HCT116 (cell line): ENCODE measurements at regions not wholly inside any gene's neighbourhood (a gene's known extent, or its start where the extent isn't known, plus 50 kb on each side); places are given as distances from the start of the nearest gene placed in this dataset.

Source experiments
- ATAC-seq: fragments of 200-7000 bp; cut with Tn5 transposase; 2 replicates; pipeline ENCODE4 v1.9.1; 2020; ENCODE audit warnings: mild to moderate bottlenecking, moderate library complexity
- BruUV-seq: library from RNA; stranded (reverse); fragments of 400-500 nt; replicated peaks from 2 replicates; lab custom pipeline; 2021; lab: Mats Ljungman, UMichigan
- CTCF ChIA-PET: fragments of 300-600 bp; sonication (Branson Sonifier 250); formaldehyde crosslinking; loops from one replicate; lab custom pipeline; 2021; ENCODE audit warnings: antibody characterized with exemption; lab: Charles Lee
- POLR2A ChIA-PET: fragments of 300-600, 350-600 bp; sonication (Branson Sonifier 250); formaldehyde crosslinking; loops from one replicate; lab custom pipeline; 2021; ENCODE audit warnings: antibody characterized with exemption; lab: Charles Lee
- RAD21 ChIA-PET, 2 experiments: fragments of 300-600 bp; sonication (Branson Sonifier 250); formaldehyde crosslinking; loops; one replicate each; lab custom pipeline; 2023; ENCODE audit warnings: low total read pairs in 2 of 2; ENCODE audit not compliant: uncharacterized antibody in 2 of 2, unreplicated experiment in 2 of 2, low non-redundant PET in 1 of 2; lab: Charles Lee
- DNase-seq: peaks from one replicate; pipeline ENCODE4 v3.0.0-alpha.2; 2010; ENCODE audit warnings: low read depth, low spot score
- H2AFZ ChIP-seq: fragments of 200-600 bp; shearing (Covaris generic), sonication (generic); 2 replicates; pipeline ENCODE4 v1.6.1; 2017; ENCODE audit warnings: low read depth, mixed run types, mixed read lengths, antibody characterized with exemption, low read length; ENCODE audit not compliant: poor library complexity, severe bottlenecking
- H3K27ac ChIP-seq: 2 replicates; pipeline ENCODE4 v1.5.1; 2012; ENCODE audit warnings: low read depth, low read length
- H3K27me3 ChIP-seq: fragments of 200-600 bp; sonication (generic); 2 replicates; pipeline ENCODE4 v1.6.1; 2016; ENCODE audit warnings: mixed run types, low read length, mixed read lengths; ENCODE audit not compliant: insufficient read depth
- H3K36me3 ChIP-seq, 2 experiments: fragments of 200-500 bp in 1 of 2; fragments of 200-600 bp in 1 of 2; sonication (Bioruptor generic) in 1 of 2; sonication (generic) in 1 of 2; 2 replicates each; pipeline versions ENCODE4 v1.5.1 to v1.6.1; 2014 to 2016; ENCODE audit warnings: low read length in 2 of 2, inconsistent platforms in 1 of 2, mixed read lengths in 1 of 2, mixed run types in 1 of 2; ENCODE audit not compliant: insufficient read depth in 2 of 2, control insufficient read depth in 1 of 2
- H3K4me1 ChIP-seq, 2 experiments: fragments of 200-600 bp in 1 of 2; sonication (generic) in 1 of 2; 2 replicates each; pipeline versions ENCODE4 v1.5.1 to v1.6.1; 2012 to 2017; ENCODE audit warnings: low read length in 2 of 2, inconsistent platforms in 1 of 2, mild to moderate bottlenecking in 1 of 2, mixed read lengths in 1 of 2, mixed run types in 1 of 2, moderate library complexity in 1 of 2; ENCODE audit not compliant: insufficient read depth in 2 of 2, control insufficient read depth in 1 of 2
- H3K4me2 ChIP-seq: fragments of 200-600 bp; sonication (generic); 2 replicates; pipeline ENCODE4 v1.6.1; 2017; ENCODE audit warnings: mixed run types, low read length, mixed read lengths
- H3K4me3 ChIP-seq, 2 experiments: fragments of 200-600 bp in 1 of 2; sonication (generic) in 1 of 2; replicated peaks in 1 of 2; 2 replicates each; pipeline ENCODE4 v1.5.1; 2011 to 2016; ENCODE audit warnings: low read length in 2 of 2, control low read depth in 1 of 2, low read depth in 1 of 2, mild to moderate bottlenecking in 1 of 2, mixed read lengths in 1 of 2, mixed run types in 1 of 2
- H3K79me2 ChIP-seq: fragments of 200-600 bp; sonication (generic); 2 replicates; pipeline ENCODE4 v1.6.1; 2017; ENCODE audit warnings: mild to moderate bottlenecking, mixed run types, low read length, moderate library complexity, mixed read lengths; ENCODE audit not compliant: insufficient read depth
- H3K9ac ChIP-seq: fragments of 200-600 bp; sonication (generic); 2 replicates; pipeline ENCODE4 v1.6.1; 2016; ENCODE audit warnings: low read length, mixed read lengths
- H3K9me2 ChIP-seq: fragments of 200-600 bp; sonication (generic), shearing (Covaris generic); 2 replicates; pipeline ENCODE4 v1.6.1; 2017; ENCODE audit warnings: mixed run types, mild to moderate bottlenecking, moderate library complexity; ENCODE audit not compliant: insufficient read depth
- H3K9me3 ChIP-seq, 2 experiments: fragments of 200-500 bp in 1 of 2; fragments of 200-600 bp in 1 of 2; sonication (Bioruptor generic) in 1 of 2; sonication (generic) in 1 of 2; 2 replicates each; pipeline ENCODE4 v1.6.1; 2014 to 2017; ENCODE audit warnings: low read length in 2 of 2, mixed read lengths in 2 of 2, inconsistent platforms in 1 of 2, low read depth in 1 of 2, mild to moderate bottlenecking in 1 of 2, mixed run types in 1 of 2, moderate library complexity in 1 of 2; ENCODE audit not compliant: control insufficient read depth in 1 of 2, insufficient read depth in 1 of 2
- H4K20me1 ChIP-seq: fragments of 200-600 bp; sonication (generic), shearing (Covaris generic); 2 replicates; pipeline ENCODE4 v1.6.1; 2017; ENCODE audit warnings: mixed run types, mild to moderate bottlenecking, moderate library complexity; ENCODE audit not compliant: insufficient read depth
- ELF1 ChIP-seq: IDR thresholded peaks from 2 replicates; pipeline ENCODE4 v1.6.1; 2012; ENCODE audit warnings: low read depth, borderline replicate concordance
- REST ChIP-seq: IDR thresholded peaks from 2 replicates; pipeline ENCODE4 v1.6.1; 2012; ENCODE audit warnings: low read depth
- SP1 ChIP-seq: IDR thresholded peaks from 2 replicates; pipeline ENCODE4 v1.6.1; 2012; ENCODE audit warnings: low read depth
- ZNF274 ChIP-seq: fragments of 200-500 bp; sonication (Bioruptor generic); IDR thresholded peaks from 2 replicates; pipeline ENCODE4 v1.6.1; 2014; ENCODE audit warnings: mild to moderate bottlenecking, low read depth, low read length, inconsistent platforms
- intact Hi-C: fragments of 100-400 bp; cut with micrococcal nuclease; formaldehyde crosslinking; loops from 2 replicates; pipeline ENCODE4 v1.10.0; 2022

DNA sequence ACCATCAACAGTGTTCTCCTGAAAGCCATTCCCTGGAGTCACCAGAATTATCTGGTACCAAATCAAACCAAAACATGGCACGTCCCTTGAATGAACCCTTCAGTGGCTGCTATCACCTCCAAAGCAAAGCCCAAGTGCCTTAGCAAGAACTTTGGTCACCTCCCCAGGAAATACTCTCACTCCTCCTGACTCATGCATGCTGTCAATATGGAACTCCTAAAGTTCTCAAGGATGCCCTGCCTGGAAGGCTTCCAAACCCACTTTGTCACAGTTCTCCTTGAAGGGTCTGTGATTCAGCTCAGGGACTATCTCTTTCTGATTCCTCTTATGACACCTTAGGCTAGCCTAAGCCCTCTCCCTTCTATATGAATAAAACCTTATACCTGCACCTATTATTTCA lies 146.1 kb upstream of the RUNX1 start (continued):
- TF ChIP-seq REST, result no peak
- no peak for TF ChIP-seq SP1
- no peak for TF ChIP-seq ELF1

DNA sequence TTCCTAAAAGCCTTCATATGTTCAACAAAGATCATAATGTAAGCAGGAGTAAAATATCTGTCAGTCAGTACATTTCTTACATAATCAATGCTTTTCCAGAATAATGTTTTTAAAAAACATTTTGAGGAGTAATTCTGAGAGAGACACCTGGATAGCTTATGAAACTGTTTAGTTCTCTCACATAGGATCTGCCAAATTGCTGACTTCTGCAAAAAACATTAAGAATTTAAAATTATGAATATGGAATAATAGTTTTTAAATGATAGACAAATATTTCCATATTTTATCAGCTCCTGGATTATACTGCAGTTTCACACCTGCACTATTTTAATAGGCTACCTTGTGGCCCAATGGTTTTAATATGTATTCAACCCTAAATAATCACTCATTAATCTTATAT lies 142.7 kb upstream of the RUNX1 start:
- DNase-seq, result no peak
- Histone ChIP-seq H3K79me2 (no peaks in the 10 kb centered on the region), H3K4me3 (no peak overlapping the region), H3K36me3 (no peaks in the 10 kb centered on the region), H4K20me1 (no peaks in the 10 kb centered on the region), H2AFZ (no peak overlapping the region), H3K27ac (no peak overlapping the region), H3K9me3 (no peaks in the 10 kb centered on the region), H3K9ac (no peak overlapping the region), H3K27me3 (0 out of 2 replicates have a peak, but pooled peaks cover 3% of the 10 kb centered on the region), H3K4me1 (peaks cover 12 to 28% of the 10 kb centered on the region in 2 experiments), H3K4me2 (no peak overlapping the region), H3K9me2 (no peaks in the 10 kb centered on the region)
- TF ChIP-seq ZNF274, result no peak
- BruUV-seq, result no TSS peak
- ChIA-PET CTCF (no interaction called here), POLR2A (interaction anchor here (0.6 kb wide), 1 partner anchor 14 kb away, joined by 3 read pairs; no protein-coding TSS in a partner anchor), RAD21 (no interaction called here)
- no peak for ATAC-seq
- intact Hi-C loops, result no loop called here
